HepG2 (cell line): ENCODE measurements at regions not wholly inside any gene's neighbourhood (a gene's known extent, or its start where the extent isn't known, plus 50 kb on each side); places are given as distances from the start of the nearest gene placed in this dataset.

Experiments
- ARNT ChIP-seq: fragments of 450-650 bp; IDR thresholded peaks from 2 replicates; pipeline ENCODE4 v1.6.1; 2017
- JUN ChIP-seq: sonication (generic); formaldehyde crosslinking; IDR thresholded peaks from 2 replicates; pipeline ENCODE4 v1.4.0; 2020; ENCODE audit warnings: mild to moderate bottlenecking, missing genetic modification reagents
- NFRKB ChIP-seq: fragments of 450-650 bp; IDR thresholded peaks from 2 replicates; pipeline ENCODE4 v1.6.1; 2017
- TAF15 ChIP-seq: fragments of 200-400 bp; formaldehyde crosslinking; IDR thresholded peaks from one replicate; pipeline ENCODE4 v1.6.1; 2018; ENCODE audit warnings: mild to moderate bottlenecking, low read depth, low read length; ENCODE audit not compliant: poor library complexity, severe bottlenecking
- TF ChIP-seq, protein P1 (sequence below): sonication (generic); formaldehyde crosslinking; IDR thresholded peaks from 2 replicates; pipeline ENCODE4 v1.5.0; 2020; ENCODE audit warnings: mild to moderate bottlenecking, missing genetic modification reagents, moderate library complexity

DNA sequence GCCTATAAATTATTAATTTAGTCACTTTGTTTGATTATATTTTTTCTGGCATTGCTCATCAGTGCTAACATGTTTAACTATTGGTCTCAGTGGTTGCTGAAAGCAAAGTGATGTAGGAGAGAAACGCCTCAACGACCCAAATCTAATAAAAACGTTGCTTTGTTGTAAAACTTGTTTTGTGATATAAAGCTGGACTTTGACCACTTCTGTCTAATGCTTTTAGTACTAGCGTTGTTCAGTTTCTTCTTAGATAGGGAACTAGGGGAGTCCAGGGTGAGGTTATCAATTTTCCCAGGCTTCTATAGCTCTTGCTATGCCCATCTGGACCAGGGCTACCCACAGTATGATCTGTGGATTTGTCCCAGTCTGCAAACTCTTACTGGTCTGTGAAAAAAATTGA is 80.6 kb upstream of the TBC1D5 start:
- TF ChIP-seq ARNT (no peak), NFRKB (no peak), JUN (CRISPR knock-in tag) (no peak), TAF15 (no peak)
- TF ChIP-seq, protein P1, sequence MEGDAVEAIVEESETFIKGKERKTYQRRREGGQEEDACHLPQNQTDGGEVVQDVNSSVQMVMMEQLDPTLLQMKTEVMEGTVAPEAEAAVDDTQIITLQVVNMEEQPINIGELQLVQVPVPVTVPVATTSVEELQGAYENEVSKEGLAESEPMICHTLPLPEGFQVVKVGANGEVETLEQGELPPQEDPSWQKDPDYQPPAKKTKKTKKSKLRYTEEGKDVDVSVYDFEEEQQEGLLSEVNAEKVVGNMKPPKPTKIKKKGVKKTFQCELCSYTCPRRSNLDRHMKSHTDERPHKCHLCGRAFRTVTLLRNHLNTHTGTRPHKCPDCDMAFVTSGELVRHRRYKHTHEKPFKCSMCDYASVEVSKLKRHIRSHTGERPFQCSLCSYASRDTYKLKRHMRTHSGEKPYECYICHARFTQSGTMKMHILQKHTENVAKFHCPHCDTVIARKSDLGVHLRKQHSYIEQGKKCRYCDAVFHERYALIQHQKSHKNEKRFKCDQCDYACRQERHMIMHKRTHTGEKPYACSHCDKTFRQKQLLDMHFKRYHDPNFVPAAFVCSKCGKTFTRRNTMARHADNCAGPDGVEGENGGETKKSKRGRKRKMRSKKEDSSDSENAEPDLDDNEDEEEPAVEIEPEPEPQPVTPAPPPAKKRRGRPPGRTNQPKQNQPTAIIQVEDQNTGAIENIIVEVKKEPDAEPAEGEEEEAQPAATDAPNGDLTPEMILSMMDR (CRISPR knock-in tag) = no peak
